UCSD-AML1 (cell line): ENCODE measurements at regions not wholly inside any gene's neighbourhood (a gene's known extent, or its start where the extent isn't known, plus 50 kb on each side); places are given as distances from the start of the nearest gene placed in this dataset.

Experiments used
- DNase-seq: peaks from one replicate; lab custom pipeline; 2025; ENCODE audit not compliant: unreplicated experiment; lab: John Stamatoyannopoulos, UW

- DNase-seq = no peak
These were observed 83.8 kb upstream of the FNDC3B start for GRCh38 chr3:171955598-171955997.

- no peak for DNase-seq
These were observed 83.1 kb upstream of the FNDC3B start for GRCh38 chr3:171956181-171956683.

- DNase-seq = no peak
These were observed 82.7 kb upstream of the FNDC3B start for GRCh38 chr3:171956705-171957104.

- DNase-seq = no peak
These were observed 79.8 kb upstream of the FNDC3B start for GRCh38 chr3:171959532-171960089.

GRCh38 chr3:171960159-171960558, 79.2 kb upstream of the FNDC3B start:
- peak; percentile 19 for DNase-seq

- no peak for DNase-seq
These were observed 77.1 kb upstream of the FNDC3B start for GRCh38 chr3:171962137-171962720.

- DNase-seq = no peak
These were observed 75.8 kb upstream of the FNDC3B start for GRCh38 chr3:171963546-171963945.

- no peak for DNase-seq
These were observed 74.2 kb upstream of the FNDC3B start for GRCh38 chr3:171965067-171965712.

GRCh38 chr3:171966533-171967136, 72.7 kb upstream of the FNDC3B start:
- DNase-seq = no peak

- peak; percentile 15 for DNase-seq
These were observed 72.1 kb upstream of the FNDC3B start for GRCh38 chr3:171967137-171967783.

- peak; percentile 13 for DNase-seq
These were observed 71.3 kb upstream of the FNDC3B start for GRCh38 chr3:171967932-171968678.

- DNase-seq = peak; percentile 10
These were observed 69.0 kb upstream of the FNDC3B start for GRCh38 chr3:171970301-171970788.

GRCh38 chr3:171971919-171972514, 67.4 kb upstream of the FNDC3B start:
- DNase-seq = no peak

- no peak for DNase-seq
These were observed 66.5 kb upstream of the FNDC3B start for GRCh38 chr3:171972871-171973348.

GRCh38 chr3:171974986-171975837, 64.2 kb upstream of the FNDC3B start:
- DNase-seq = peak; percentile 31

GRCh38 chr3:171976526-171976925, 62.9 kb upstream of the FNDC3B start:
- DNase-seq = no peak

GRCh38 chr3:171977441-171977840, 61.9 kb upstream of the FNDC3B start:
- DNase-seq = no peak

GRCh38 chr3:171977860-171978259, 61.5 kb upstream of the FNDC3B start:
- DNase-seq = peak; percentile 16

GRCh38 chr3:171978390-171978789, 61.0 kb upstream of the FNDC3B start:
- DNase-seq = peak; percentile 16
